Muscle layer of duodenum (tissue), 2 donors: ENCODE measurements at regions not wholly inside any gene's neighbourhood (a gene's known extent, or its start where the extent isn't known, plus 50 kb on each side); places are given as distances from the start of the nearest gene placed in this dataset.
A peak's percentile ranks its signal among the peaks of the same experiment; 100 is the strongest.

Source experiments
- H3K27ac ChIP-seq: one replicate; pipeline ENCODE4 v1.7.0; 2013; ENCODE audit warnings: mild to moderate bottlenecking, low read length
- H3K27me3 ChIP-seq: one replicate; pipeline ENCODE4 v1.7.0; 2013; ENCODE audit warnings: low read depth, mild to moderate bottlenecking, control low read depth, low read length
- H3K36me3 ChIP-seq, 2 donors: one replicate each; pipeline ENCODE4 v1.7.0; 2013; ENCODE audit warnings: low read length in 2 of 2, control low read depth in 1 of 2, mild to moderate bottlenecking in 1 of 2; ENCODE audit not compliant: insufficient read depth in 2 of 2, control insufficient read depth in 1 of 2
- H3K4me1 ChIP-seq, 2 donors: one replicate each; pipeline ENCODE4 v1.7.0; 2013; ENCODE audit warnings: low read length in 2 of 2, mild to moderate bottlenecking in 2 of 2, control low read depth in 1 of 2, moderate library complexity in 1 of 2; ENCODE audit not compliant: insufficient read depth in 2 of 2, control insufficient read depth in 1 of 2
- H3K4me3 ChIP-seq, 2 donors: one replicate each; pipeline ENCODE4 v1.7.0; 2013; ENCODE audit warnings: low read length in 2 of 2, low read depth in 1 of 2, mild to moderate bottlenecking in 1 of 2
- H3K9me3 ChIP-seq, 2 donors: one replicate each; pipeline ENCODE4 v1.7.0; 2013; ENCODE audit warnings: low read length in 2 of 2, control low read depth in 1 of 2, mild to moderate bottlenecking in 1 of 2; ENCODE audit not compliant: control insufficient read depth in 1 of 2
- donor health status: healthy.

GRCh38 chr15:25051399-25052154, 96.8 kb downstream of the SNRPN start:
- Histone ChIP-seq H3K27me3 (no peaks in the 10 kb centered on the region), H3K27ac (no peak overlapping the region), H3K9me3 (peaks cover 86 to 99% of the 10 kb centered on the region in 2 donors), H3K36me3 (peaks cover 41 to 97% of the 10 kb centered on the region in 2 donors), H3K4me3 (peak overlapping the region; percentile 4 to 53), H3K4me1 (no peaks in the 10 kb centered on the region)

GRCh38 chr15:25052191-25052999, 97.6 kb downstream of the SNRPN start:
- peaks cover 46 to 97% of the 10 kb centered on the region in 2 donors for H3K36me3 ChIP-seq
- H3K27me3 ChIP-seq = no peaks in the 10 kb centered on the region
- no peaks in the 10 kb centered on the region for H3K4me1 ChIP-seq
- H3K27ac ChIP-seq = no peak overlapping the region
- peak overlapping the region; percentile 4 to 53 for H3K4me3 ChIP-seq
- H3K9me3 ChIP-seq = peaks cover 86 to 99% of the 10 kb centered on the region in 2 donors

- Histone ChIP-seq H3K27ac (no peak overlapping the region), H3K27me3 (no peaks in the 10 kb centered on the region), H3K36me3 (peaks cover 51 to 97% of the 10 kb centered on the region in 2 donors), H3K4me1 (no peaks in the 10 kb centered on the region), H3K9me3 (peaks cover 89 to 99% of the 10 kb centered on the region in 2 donors), H3K4me3 (peak overlapping the region; percentile 4 to 53)
Measured at GRCh38 chr15:25053000-25053815, 98.4 kb downstream of the SNRPN start.

GRCh38 chr15:25054329-25054728, 99.5 kb downstream of the SNRPN start:
- Histone ChIP-seq H3K27ac (no peak overlapping the region), H3K36me3 (peaks cover 58 to 100% of the 10 kb centered on the region in 2 donors), H3K27me3 (no peaks in the 10 kb centered on the region), H3K9me3 (peaks cover 96 to 99% of the 10 kb centered on the region in 2 donors), H3K4me3 (peak overlapping the region in 1 of 2 donors; percentile 53), H3K4me1 (no peaks in the 10 kb centered on the region)

- H3K9me3 ChIP-seq = peaks cover 96 to 100% of the 10 kb centered on the region in 2 donors
- H3K27me3 ChIP-seq = no peaks in the 10 kb centered on the region
- H3K4me3 ChIP-seq = peak overlapping the region; percentile 33 to 53
- H3K27ac ChIP-seq = no peak overlapping the region
- H3K36me3 ChIP-seq = peaks cover 64 to 100% of the 10 kb centered on the region in 2 donors
- no peaks in the 10 kb centered on the region for H3K4me1 ChIP-seq
Measured at GRCh38 chr15:25054943-25055342, 100.2 kb downstream of the SNRPN start.

- Histone ChIP-seq H3K27ac (no peak overlapping the region), H3K4me3 (peak overlapping the region; percentile 33 to 53), H3K36me3 (peaks cover 63 to 100% of the 10 kb centered on the region in 2 donors), H3K9me3 (peaks cover 96 to 100% of the 10 kb centered on the region in 2 donors), H3K4me1 (no peaks in the 10 kb centered on the region), H3K27me3 (no peaks in the 10 kb centered on the region)
Measured at GRCh38 chr15:25055356-25056068, 100.7 kb downstream of the SNRPN start.

- no peaks in the 10 kb centered on the region for H3K4me1 ChIP-seq
- H3K36me3 ChIP-seq = peaks cover 56 to 100% of the 10 kb centered on the region in 2 donors
- H3K9me3 ChIP-seq = peaks cover 97 to 100% of the 10 kb centered on the region in 2 donors
- H3K27me3 ChIP-seq = no peaks in the 10 kb centered on the region
- peak overlapping the region; percentile 17 to 53 for H3K4me3 ChIP-seq
- no peak overlapping the region for H3K27ac ChIP-seq
Measured at GRCh38 chr15:25056484-25057425, 102.0 kb downstream of the SNRPN start.

GRCh38 chr15:25057574-25057973, 102.8 kb downstream of the SNRPN start:
- no peak overlapping the region for H3K27ac ChIP-seq
- H3K27me3 ChIP-seq = no peaks in the 10 kb centered on the region
- H3K4me1 ChIP-seq = no peaks in the 10 kb centered on the region
- H3K4me3 ChIP-seq = peak overlapping the region; percentile 17 to 53
- H3K9me3 ChIP-seq = peaks cover 96 to 100% of the 10 kb centered on the region in 2 donors
- peaks cover 57 to 100% of the 10 kb centered on the region in 2 donors for H3K36me3 ChIP-seq

- Histone ChIP-seq H3K4me3 (peak overlapping the region; percentile 34 to 53), H3K27me3 (no peaks in the 10 kb centered on the region), H3K4me1 (no peaks in the 10 kb centered on the region), H3K27ac (no peak overlapping the region), H3K9me3 (peaks cover 96 to 100% of the 10 kb centered on the region in 2 donors), H3K36me3 (peaks cover 58 to 100% of the 10 kb centered on the region in 2 donors)
Measured at GRCh38 chr15:25058080-25058785, 103.4 kb downstream of the SNRPN start.
